ENCODE measurements at regions not wholly inside any gene's neighbourhood (a gene's known extent, or its start where the extent isn't known, plus 50 kb on each side); places are given as distances from the start of the nearest gene placed in this dataset.

GRCh38 chr3:72274493-72275330 is 489.8 kb upstream of the PROK2 start:
- POLR2A ChIA-PET: no interaction called here
- H3K9ac ChIP-seq (replicated peaks; ENCODE audit: extremely low read depth, insufficient read depth, low read length): no peak overlapping the region
- no peak overlapping the region for H3K27ac ChIP-seq (ENCODE audit: insufficient read depth, low read depth, low read length)
- dilution Hi-C loops (cut with MboI; ENCODE audit: extremely low pct_ligation_motif_present, low sequenced_read_pairs) (no loop called here), intact Hi-C loops (cut with micrococcal nuclease) (loop anchor here (2.0 kb wide), 1 partner anchor 16 kb away; no protein-coding TSS in a partner anchor)
- no peaks in the 10 kb centered on the region for H3K9me1 ChIP-seq (replicated peaks; ENCODE audit: control insufficient read depth, extremely low read depth, insufficient read depth, low read length)
- no peak overlapping the region for H3K4me2 ChIP-seq (ENCODE audit: insufficient read depth, low read length)
- no TSS peak for BruUV-seq (replicated peaks)
- TF ChIP-seq POLR2AphosphoS5 (IDR thresholded peaks at IDR 0.05; ENCODE audit: insufficient read depth, low read depth, low read length): no peak
- TF ChIP-seq MYC (IDR thresholded peaks at IDR 0.05; ENCODE audit: low read depth, low read length): no peak
- TF ChIP-seq GATA2 (IDR thresholded peaks at IDR 0.05; ENCODE audit: insufficient read depth, insufficient read length, low read depth, low read length): no peak
- TF ChIP-seq CTCF (IDR thresholded peaks at IDR 0.05; ENCODE audit: extremely low read depth in 1 of 2, insufficient read depth in 1 of 2, low read depth in 1 of 2, low read length in 2 of 2): no peak
- TF ChIP-seq JUN (IDR thresholded peaks at IDR 0.05; ENCODE audit: borderline replicate concordance, insufficient read depth, insufficient read length, low read depth): no peak
- TF ChIP-seq FOS (IDR thresholded peaks at IDR 0.05; ENCODE audit: borderline replicate concordance, insufficient read depth, low read length): no peak
- peaks cover 34 to 38% of the 10 kb centered on the region in 2 experiments for H3K27me3 ChIP-seq (ENCODE audit: control insufficient read depth in 2 of 2, insufficient read depth in 2 of 2, low read length in 2 of 2)
- no peak for DNase-seq (ENCODE audit: low read depth, low spot score)
- CTCF ChIA-PET: interaction anchor here (1.0 kb wide), 1 partner anchor 10 kb away, joined by 3 read pairs; no protein-coding TSS in a partner anchor
- peaks cover 20% of the 10 kb centered on the region for H3K4me1 ChIP-seq (ENCODE audit: control insufficient read depth, extremely low read depth, insufficient read depth, low read length)
- H3K4me3 ChIP-seq (replicated peaks in 1 of 3; ENCODE audit: insufficient read depth in 1 of 3, low read depth in 1 of 3, low read length in 3 of 3): no peak overlapping the region
- H3K79me2 ChIP-seq (ENCODE audit: control insufficient read depth, insufficient read depth, low read length): no peaks in the 10 kb centered on the region
- no peak for FAIRE-seq
- H2AFZ ChIP-seq (ENCODE audit: low read depth, low read length): no peak overlapping the region
- no peaks in the 10 kb centered on the region for H4K20me1 ChIP-seq (replicated peaks; ENCODE audit: control insufficient read depth, extremely low read depth, insufficient read depth, low read length)
- H3K9me3 ChIP-seq (replicated peaks; ENCODE audit: control insufficient read depth, insufficient read depth, low read length): no peaks in the 10 kb centered on the region
- no peaks in the 10 kb centered on the region for H3K36me3 ChIP-seq (ENCODE audit: control insufficient read depth in 2 of 2, extremely low read depth in 1 of 2, insufficient read depth in 2 of 2, low read length in 2 of 2)

All from endothelial cell of umbilical vein (primary cell).